ENCODE measurements at regions not wholly inside any gene's neighbourhood (a gene's known extent, or its start where the extent isn't known, plus 50 kb on each side); places are given as distances from the start of the nearest gene placed in this dataset.

DNA sequence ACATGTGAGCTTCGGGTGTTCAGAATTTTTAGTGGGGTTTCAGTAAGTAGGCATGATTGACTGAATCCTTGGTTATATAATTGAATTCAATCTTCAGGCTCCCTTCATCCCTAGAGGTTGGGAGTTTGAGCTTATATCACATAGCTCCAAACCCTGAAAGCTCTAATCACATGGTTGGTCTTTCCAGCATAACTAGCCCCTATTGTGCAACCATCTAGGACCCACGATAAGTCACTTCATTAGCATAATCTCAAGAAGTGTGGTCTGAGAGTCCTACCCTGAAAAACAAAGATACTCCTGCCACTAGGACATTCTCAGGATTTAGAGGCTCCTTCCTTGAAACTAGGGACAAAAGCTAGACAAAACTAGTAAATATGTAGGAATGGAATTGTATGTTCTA is 348.9 kb upstream of the CBLB start:
- no peak for DNase-seq (ENCODE audit: low spot score)

DNA sequence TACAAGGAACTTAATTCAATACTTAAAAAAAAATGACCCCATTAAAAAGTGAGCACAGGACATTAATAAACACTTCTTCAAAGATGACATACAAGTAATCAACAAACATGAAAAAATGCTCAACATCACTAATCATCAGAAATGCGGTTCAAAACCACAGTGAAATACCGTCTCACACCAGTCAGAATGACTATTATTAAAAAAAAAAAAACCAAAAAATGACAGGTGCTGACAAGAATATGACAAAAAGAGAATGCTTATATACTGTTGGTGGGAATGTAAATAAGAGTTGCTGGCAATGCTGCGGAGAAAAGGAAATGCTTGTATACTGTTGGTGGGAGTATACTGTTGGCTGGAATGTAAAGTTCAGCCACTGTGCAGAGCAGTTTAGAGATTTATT is 358.3 kb upstream of the CBLB start:
- no peak for DNase-seq (ENCODE audit: low spot score)

DNA sequence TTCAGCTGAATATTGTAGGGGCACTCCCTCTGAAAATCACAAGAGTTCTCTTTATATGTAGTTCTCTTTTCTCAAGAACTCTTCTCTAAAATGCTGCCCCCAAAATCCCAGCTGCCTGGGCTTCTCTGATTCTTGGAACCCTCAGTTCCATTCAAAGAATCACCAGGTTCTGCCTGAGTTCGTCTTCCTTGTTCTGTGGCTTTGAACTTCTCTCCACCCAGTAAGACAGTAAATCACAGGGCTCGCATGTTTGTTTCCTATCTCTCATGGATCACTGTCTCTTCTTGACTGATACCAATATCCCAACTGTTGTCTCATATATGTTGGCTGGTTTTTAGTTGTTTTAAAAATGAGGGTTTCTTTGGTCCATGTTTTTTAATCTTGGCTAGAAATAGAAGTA is 359.5 kb upstream of the CBLB start:
- no peak for DNase-seq (ENCODE audit: low spot score)

DNA sequence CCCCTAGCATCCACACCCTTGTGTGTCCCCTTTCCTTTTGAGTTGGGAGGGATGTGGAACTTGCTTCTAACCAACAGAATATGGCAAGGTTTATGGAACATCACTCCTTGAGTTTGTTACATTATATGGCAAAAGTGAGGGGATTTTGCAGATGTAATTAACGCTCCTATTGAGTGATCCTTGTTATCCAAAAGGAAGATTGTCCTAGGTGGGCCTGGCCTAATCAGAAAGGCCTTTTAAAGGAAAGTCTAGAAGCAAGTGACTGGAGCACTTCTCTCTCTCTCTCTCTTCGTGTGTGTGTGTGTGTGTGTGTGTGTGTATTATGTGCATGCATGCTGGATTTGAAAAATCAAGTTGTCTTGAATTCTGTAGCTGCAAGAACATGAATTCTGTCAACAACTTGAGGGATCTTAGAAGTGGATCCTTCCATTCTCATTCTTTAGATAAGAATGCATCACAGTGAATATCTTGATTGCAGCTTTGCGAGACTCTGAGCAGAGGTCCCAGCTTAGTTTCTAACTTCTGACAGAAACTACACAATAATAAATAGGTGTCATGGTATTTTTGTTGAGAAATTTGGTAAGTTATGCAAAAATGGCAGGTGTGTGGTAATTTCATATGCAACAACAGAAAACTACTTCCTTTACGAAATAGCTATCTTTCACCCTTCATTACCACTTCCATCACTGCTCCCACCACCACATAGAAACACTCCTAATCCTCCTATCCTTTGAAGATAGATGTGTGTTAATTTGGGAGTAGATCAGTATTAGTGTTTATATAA is 360.9 kb upstream of the CBLB start:
- DNase-seq (ENCODE audit: low spot score), result no peak

DNA sequence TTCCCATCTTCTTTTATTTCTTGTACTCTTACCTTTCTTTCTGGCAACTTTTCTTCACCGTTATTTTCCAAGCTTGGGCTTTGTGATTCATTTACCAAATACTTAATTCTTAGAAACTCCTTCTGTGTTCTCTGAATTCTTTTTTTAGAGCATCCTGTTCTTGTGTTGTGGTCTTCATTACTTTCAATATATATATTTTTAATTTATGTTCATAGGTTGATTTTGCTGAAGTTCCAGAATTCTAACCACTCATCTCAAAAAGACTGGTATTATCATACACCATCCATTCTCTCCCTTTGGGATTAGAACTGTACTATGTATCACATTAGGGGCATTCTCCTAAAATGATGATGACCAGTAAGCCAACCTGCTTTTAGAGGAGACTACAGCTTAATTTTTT is 362.3 kb upstream of the CBLB start:
- no peak for DNase-seq (ENCODE audit: low spot score)

DNA sequence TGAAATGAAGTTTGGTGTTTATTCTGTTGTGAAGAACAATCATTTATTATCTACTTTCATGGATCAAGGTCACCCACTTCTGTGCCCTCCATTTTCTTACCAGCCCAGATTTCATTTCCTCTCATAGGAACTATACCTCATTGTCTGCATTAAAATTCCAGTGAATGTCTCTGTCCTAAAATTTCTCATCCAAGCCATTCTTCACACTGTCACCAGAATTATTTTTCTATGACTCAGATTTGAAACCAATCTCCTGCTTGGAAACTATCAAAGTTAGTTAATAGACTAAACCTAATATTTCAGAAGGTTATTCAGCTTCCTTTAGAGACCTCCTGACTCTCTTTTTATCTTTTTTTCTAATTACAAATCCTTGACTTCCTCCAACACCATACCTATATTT is 364.1 kb upstream of the CBLB start:
- no peak for DNase-seq (ENCODE audit: low spot score)

DNA sequence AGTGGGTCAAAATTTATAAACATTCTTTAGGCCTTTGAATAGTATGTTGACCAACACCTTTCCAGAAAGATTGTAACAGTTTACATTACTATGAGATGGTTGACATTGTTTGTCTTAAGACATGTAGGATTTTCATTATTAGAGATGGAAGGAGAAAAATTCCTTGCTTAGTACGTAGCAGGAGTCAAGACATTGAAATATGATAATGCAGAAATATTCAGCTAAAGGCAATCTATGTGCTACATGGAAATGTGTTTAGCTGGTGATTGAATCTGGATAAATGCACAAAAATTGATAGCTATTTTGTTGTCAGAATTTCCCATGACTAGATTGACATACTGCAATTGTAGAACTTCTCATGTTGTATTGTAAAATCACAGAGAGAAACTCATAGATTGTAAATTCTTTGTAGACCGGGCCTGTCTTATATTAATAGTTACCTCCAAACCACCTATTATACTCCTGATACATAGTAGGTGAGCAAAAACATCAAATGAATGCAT is 370.4 kb upstream of the CBLB start:
- no peak for DNase-seq (ENCODE audit: low spot score)

DNA sequence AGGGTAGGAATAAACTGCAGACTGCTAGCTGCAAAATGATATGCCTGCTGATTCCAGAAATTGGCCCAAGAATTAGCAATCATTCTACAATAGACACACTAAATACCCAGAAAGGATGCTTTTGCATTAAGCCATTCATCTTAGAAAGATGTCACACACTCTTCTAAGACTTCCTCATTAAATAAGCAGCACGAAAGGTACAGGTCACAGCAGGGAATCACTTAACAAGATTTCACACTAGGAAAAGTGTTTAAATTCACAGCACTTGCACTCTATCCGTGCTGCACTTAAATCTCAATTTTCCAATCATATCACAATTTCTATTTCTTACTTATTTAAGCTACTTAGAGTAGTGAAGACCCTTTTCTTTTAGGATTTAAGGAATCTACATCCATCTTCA is 372.8 kb upstream of the CBLB start:
- no peak for DNase-seq (ENCODE audit: low spot score)

DNA sequence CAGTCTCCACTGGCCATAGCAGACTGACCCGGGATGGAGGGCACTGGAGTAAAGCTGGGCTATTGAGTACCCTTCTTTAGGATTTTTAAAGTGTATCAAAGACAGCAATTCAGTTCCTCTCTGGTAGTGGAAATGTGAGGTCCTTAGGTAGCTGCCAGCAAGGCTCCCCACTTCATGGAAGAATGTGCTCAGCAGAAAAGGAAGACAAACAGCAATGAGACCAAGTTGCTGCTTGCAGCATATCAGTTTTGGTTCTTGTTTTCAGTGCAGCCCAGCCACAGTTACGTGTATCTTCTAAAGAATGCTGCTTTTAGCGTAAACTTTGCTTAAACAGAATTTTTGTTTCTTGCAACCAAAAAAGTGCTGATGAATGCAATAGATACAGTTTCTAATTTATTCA is 374.0 kb upstream of the CBLB start:
- no peak for DNase-seq (ENCODE audit: low spot score)

DNA sequence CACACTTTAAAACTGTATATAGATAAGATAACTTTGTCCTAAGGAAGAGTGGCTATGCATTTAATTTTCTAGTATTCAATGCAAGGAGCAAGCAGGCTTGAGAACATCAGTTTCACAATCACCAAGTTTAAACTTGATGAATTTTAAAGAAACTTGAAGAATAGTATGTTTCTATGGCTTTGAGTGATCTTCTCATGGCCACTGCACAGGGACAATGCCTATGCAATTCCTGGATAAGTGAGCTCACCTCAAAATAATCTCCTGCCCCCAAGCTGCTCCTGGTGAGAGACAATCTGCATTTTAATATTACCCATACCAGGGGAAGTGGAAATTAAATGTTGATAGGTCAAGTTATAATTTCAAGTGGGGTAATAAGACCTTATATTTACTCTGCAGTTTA is 376.6 kb upstream of the CBLB start:
- DNase-seq (ENCODE audit: low spot score), result no peak

DNA sequence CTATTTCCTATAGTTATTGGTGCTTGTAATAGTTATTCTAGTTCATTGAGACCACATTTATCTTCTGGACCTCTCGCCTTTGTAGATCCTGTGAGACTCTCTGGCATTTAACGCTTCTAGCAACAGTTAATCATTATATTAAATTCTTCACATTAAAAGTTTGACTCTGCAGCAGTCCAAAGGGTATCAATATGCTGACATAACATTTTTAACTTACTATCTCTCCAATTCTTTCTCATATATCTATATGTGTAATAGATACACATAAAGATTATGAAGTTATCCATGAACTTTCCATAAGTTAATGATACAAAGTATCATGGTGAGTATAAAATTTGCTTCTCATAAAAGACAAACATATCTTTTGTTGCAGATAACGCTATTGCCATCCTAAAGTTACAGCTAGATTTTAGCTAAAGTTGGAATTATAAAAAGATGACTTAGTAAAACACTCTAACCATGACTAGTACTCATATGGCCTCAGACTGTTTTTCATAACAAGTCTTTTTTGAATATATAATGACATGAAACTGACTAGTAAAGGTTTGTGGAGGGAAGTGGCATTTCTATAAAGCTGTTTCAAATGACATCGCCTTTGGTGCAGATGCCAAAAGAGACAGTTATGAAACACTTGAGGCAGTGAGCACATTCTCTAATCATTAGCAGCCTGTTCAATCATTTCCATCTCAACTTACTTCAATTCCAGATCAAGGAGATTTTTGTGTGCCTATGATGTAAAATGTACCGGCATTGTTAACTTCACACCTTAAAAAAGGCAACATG is 379.3 kb upstream of the CBLB start:
- DNase-seq (ENCODE audit: low spot score), result no peak

DNA sequence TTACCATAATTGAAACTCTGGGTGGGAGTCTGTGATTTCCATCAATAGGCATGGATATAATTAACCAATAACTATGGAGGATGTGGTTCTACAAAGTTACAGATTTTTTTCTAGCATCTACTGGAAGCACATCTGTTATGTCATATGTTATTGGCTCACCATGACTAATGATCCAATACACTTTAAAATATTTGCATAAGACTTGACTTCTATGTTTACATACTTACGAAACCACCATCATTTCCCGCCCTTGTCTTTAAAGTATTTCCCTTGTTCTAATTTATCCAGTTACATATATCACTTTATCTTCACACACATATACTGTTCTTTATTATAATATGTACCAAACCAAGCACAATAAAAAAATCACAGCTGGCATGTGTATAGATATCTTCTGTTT is 380.3 kb upstream of the CBLB start:
- DNase-seq (ENCODE audit: low spot score), result no peak

DNA sequence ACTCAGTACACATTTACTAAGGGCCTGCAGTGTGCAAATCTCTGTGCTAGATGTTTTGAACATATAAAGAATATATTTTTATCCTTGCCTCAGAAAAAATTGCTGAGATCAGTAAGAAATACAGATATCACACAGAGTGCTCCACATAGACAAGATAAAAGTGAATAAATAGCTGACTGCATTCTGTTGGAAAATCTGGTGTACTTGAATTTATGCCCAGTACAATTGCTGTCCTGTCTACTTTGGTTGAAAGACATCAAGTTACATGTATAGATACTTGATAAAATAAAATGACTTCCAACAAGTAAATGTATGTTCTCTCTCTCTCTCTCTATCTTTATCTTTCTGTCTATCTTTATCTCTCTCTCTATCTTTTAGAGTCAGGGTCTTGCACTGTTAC is 381.2 kb upstream of the CBLB start:
- DNase-seq (ENCODE audit: low spot score), result no peak

DNA sequence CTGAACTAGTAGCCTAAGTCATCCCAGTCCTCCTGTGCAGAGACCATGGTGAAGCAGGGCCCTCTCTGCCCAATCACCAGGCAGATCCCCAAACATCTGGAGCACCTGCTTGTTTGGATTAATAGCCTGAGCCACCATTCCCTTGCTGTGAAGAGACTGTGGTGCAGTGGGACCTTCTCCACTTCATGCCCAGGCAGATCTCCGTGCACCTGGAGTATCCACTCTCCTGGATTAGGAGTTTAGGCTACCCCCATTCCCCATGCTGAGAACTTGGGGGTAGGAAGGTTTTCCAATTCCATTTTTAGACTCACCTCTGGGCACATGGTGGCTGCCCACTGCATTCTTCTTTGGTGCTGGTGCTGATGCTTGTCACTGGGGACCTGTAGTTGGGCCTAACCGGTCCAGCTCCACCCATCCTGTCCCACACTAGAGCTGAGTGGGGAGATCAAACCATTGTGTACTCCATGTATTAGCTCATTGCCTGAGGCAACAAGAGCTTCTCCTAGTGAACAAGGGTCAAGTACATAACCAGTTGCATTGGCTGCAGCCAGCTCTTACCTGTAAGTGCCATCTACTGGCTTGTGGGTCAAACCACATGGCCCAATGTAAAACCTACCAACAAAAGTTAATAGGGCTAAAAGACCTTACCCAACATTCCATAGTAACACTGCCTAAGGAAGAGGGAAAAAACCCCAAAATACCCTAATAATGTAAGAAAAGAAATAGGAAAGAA is 382.5 kb upstream of the CBLB start:
- no peak for DNase-seq (ENCODE audit: low spot score)

DNA sequence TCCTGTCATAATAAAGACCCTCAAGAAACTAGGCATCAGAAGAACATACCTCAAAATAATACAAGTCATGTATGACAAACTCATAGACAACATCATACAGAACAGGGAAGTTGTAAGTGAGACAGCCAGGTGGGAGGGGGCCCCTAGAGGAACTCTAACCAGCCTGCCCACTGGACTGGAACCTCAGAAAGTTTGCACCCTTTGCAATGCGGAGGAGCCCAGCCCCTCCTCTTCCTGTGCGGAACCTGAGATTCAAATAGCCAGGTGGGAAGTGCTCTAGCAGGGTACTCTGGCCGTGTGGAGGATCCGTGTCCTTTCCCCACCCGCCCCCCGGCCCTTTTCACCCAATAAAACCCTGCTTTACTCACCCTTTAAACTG is 387.0 kb upstream of the CBLB start:
- no peak for DNase-seq (ENCODE audit: low spot score)

DNA sequence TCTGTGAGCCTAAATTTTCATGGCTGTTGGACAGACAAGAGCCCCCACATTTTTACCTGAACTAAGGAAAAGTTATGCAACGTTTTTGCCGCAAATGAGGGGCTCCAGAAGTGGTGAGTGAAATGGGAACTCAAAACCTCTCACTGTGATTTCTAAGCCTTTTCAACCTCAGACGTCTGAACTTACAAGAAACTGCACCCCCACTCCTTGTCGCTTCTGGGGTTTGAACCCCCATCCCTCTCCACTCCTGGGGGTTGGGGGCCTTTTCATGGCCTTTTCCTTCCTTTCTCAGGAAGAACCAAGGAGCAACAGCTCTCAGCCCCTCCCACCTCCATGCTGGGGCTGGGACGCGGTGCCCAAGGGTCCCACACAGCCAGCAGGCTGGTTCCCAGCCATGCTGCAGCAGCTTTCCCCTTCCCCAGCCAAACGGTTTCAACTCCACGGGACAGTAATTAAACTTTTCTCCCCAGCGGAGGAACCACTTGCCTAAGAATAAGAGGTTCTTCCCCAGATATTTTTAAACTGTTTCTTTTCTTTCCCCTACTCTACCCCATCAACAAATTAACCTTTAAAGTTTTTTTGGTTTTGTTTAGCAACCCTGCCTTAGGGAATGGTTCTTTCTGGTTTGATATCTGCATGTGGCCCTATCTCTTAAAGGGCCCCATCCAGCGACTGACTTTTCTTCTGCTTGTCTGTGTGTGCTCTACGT is 387.6 kb upstream of the CBLB start:
- no peak for DNase-seq (ENCODE audit: low spot score)

DNA sequence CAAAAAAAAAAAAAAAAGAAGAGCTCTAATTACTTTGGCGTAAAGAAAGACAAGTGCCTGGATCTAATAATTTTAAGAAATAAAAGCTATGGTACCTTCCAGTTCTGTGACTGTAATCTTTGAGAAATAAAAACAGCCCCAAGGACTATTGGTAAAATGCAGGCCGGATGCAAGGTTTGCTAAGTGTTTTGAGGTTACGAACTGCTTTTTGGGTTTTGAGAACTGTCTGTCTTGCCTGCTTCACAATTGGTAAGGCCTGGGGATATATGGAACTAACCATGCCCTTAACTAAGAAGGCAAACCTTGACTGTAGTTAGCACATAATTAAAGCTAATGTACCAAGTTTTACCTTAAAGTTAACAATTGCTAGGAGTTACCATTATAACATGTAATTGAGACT is 388.4 kb upstream of the CBLB start:
- DNase-seq (ENCODE audit: low spot score), result no peak

DNA sequence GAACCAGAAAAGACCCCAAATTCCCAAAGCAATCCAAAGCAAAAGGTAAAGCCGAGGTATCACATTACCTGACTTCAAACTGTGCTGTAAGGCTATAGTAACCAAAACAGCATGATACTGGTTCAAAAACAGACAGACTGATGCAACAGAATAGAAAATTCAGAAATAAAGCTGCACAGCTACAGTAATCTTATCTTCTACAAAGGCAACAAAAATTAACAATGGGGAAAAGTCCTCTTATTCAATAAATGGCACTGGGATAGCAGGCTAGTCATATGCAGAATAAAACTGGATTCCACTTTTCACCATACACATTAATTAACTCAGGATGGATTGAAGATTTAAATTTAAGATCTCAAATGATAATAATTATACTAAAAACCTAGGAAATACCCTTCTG is 392.6 kb upstream of the CBLB start:
- no peak for DNase-seq (ENCODE audit: low spot score)

DNA sequence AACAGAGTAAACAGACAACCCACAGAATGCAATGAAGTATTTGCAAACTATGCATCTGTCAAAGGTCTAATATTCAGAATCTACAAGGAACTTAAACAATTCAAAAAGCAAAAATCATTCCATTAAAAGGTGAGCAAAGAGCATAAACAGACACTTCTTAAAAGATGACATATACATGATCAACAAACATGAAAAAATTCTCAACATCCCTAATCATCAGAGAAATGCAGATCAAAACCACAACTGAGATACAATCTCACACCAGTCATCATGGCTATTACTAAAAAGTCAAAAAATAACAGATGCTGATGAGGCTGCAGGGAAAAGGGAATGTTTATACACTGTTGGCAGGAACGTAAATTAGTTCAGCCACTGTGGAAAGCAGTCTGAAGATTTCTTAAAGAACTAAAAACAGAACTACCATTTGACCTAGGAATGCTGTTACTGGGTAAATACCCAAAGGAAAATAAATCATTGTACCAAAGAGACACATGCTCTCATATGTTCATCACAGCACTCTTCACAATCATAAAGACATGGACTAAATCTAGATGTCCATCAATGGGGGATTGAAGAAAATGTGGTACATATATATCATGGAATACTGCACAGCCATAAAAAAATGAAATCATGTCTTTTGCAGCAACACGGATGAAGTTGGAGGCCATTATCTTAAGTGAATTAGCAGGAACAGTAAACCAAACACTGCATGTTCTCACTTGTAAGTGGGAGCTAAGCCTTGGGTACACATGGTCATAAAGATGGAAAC is 393.3 kb upstream of the CBLB start:
- DNase-seq (ENCODE audit: low spot score), result no peak

DNA sequence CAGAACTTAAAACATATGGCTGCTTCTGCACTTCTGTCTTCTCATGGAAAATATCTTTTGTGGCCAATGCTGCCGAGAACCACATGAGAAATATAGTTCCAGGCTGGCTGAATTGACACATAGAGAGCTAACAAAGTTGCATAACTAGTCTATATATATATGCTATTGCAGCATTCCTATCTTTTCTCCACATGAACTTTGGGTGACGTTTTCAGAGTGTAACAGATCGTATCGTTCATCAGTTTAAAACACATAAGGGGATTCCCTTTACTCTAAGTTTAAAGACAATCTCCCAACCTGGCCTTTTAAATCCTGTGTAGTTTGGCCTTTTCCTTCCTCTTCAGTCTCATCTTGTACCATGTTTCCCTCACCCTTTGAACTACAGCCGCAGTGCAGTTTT is 394.2 kb upstream of the CBLB start:
- no peak for DNase-seq (ENCODE audit: low spot score)

DNA sequence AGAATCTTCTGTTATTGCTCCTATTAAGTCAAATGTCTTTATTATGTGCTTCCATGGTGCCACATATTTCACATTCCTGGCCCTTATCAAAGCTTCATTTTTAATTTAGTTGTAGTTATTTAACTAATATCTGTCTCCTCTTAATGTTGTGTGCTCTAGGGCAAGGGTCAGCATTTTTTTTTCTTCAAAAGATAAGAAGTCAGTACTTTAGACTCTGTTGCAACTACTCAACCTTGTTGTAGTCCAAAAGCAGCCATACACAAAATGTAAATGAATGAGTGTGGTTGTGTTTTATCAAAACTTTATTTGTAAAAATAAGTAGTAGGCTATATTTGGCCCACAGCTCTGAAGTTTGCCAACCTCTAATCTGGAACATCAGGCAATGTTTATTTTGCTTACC is 394.7 kb upstream of the CBLB start:
- no peak for DNase-seq (ENCODE audit: low spot score)

DNA sequence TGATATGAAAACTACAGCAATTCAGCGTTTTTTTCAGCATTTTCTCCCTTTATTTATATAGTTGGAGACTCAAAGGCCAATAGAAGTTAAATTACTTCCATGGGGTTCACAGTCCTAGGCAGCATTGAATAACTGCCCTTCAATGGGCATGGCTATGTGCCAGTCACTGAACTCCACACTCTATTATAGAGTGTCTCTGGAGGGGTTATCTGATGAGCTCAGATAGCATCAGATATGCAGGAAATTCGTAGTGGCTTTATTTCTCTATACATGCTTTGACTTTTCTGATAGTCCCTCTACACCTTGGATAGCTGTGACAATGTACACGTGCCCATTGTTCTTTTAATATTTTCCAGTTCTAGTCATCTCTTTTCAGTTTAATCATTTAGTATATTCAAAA is 396.9 kb upstream of the CBLB start:
- no peak for DNase-seq (ENCODE audit: low spot score)

Measured in LoVo (cell line).